NCI-H2171 (cell line): ENCODE measurements at regions not wholly inside any gene's neighbourhood (a gene's known extent, or its start where the extent isn't known, plus 50 kb on each side); places are given as distances from the start of the nearest gene placed in this dataset.
A peak's percentile ranks its signal among the peaks of the same experiment; 100 is the strongest.
"Not testable (repeated sequence)": the region's sequence is repeated elsewhere in the genome, so short reads cannot be mapped to it uniquely, and the experiment has no call there.

Source experiments
- DNase-seq: peaks from one replicate; lab custom pipeline; 2025; lab: John Stamatoyannopoulos, UW

GRCh38 chr7:125386211-125386610, 456.6 kb upstream of the POT1 start:
- DNase-seq, result peak; percentile 78

GRCh38 chr7:125383324-125383723, 453.7 kb upstream of the POT1 start:
- DNase-seq, result no peak

GRCh38 chr7:125382401-125382800, 452.8 kb upstream of the POT1 start:
- DNase-seq, result no peak

- DNase-seq, result no peak
Measured at GRCh38 chr7:125375942-125376341, 446.3 kb upstream of the POT1 start.

GRCh38 chr7:125370502-125370901, 440.9 kb upstream of the POT1 start:
- no peak for DNase-seq

GRCh38 chr7:125363873-125364272, 434.2 kb upstream of the POT1 start:
- no peak for DNase-seq

GRCh38 chr7:125358551-125359167, 429.0 kb upstream of the POT1 start:
- no peak for DNase-seq

- DNase-seq, result no peak
Measured at GRCh38 chr7:125357676-125358455, 428.2 kb upstream of the POT1 start.

- no peak for DNase-seq
Measured at GRCh38 chr7:125355899-125356298, 426.3 kb upstream of the POT1 start.

- DNase-seq, result no peak
Measured at GRCh38 chr7:125347269-125347668, 417.6 kb upstream of the POT1 start.

- no peak for DNase-seq
Measured at GRCh38 chr7:125338110-125338509, 408.5 kb upstream of the POT1 start.

GRCh38 chr7:125336326-125336725, 406.7 kb upstream of the POT1 start:
- no peak for DNase-seq

- DNase-seq, result no peak
Measured at GRCh38 chr7:125326666-125327255, 397.1 kb upstream of the POT1 start.

GRCh38 chr7:125316466-125316865, 386.8 kb upstream of the POT1 start:
- DNase-seq, result peak; percentile 46

GRCh38 chr7:125299003-125299765, 369.6 kb upstream of the POT1 start:
- DNase-seq, result no peak

- DNase-seq, result peak; percentile 86
Measured at GRCh38 chr7:125279961-125280360, 350.3 kb upstream of the POT1 start.

GRCh38 chr7:125278318-125278717, 348.7 kb upstream of the POT1 start:
- DNase-seq, result peak; percentile 74

GRCh38 chr7:125274742-125275141, 345.1 kb upstream of the POT1 start:
- not testable (repeated sequence) for DNase-seq

- not testable (repeated sequence) for DNase-seq
Measured at GRCh38 chr7:125264174-125264856, 334.7 kb upstream of the POT1 start.

- not testable (repeated sequence) for DNase-seq
Measured at GRCh38 chr7:125258876-125259417, 329.3 kb upstream of the POT1 start.

- DNase-seq, result no peak
Measured at GRCh38 chr7:125257617-125258016, 328.0 kb upstream of the POT1 start.

GRCh38 chr7:125256446-125256845, 326.8 kb upstream of the POT1 start:
- DNase-seq, result no peak
